DND-41 (cell line): ENCODE measurements at regions not wholly inside any gene's neighbourhood (a gene's known extent, or its start where the extent isn't known, plus 50 kb on each side); places are given as distances from the start of the nearest gene placed in this dataset.

Source experiments
- ATAC-seq: fragments of 200-7000 bp; cut with Tn5 transposase; 3 replicates; pipeline ENCODE4 v1.9.1; 2021; ENCODE audit warnings: low read depth; ENCODE audit not compliant: insufficient read depth
- DNase-seq: peaks from one replicate; pipeline ENCODE4 v3.0.0-alpha.2; 2020
- H2AFZ ChIP-seq: 2 replicates; pipeline ENCODE4 v1.6.0; 2012; ENCODE audit warnings: low read depth, low read length
- H3K27ac ChIP-seq: 2 replicates; pipeline ENCODE4 v1.5.1; 2012; ENCODE audit warnings: low read length, inconsistent platforms
- H3K27me3 ChIP-seq: fragments of 200-600 bp; sonication (generic); 2 replicates; pipeline ENCODE4 v1.6.0; 2012; ENCODE audit warnings: low read length, mild to moderate bottlenecking, inconsistent platforms; ENCODE audit not compliant: insufficient read depth, poor library complexity
- H3K36me3 ChIP-seq: 2 replicates; pipeline ENCODE4 v1.5.1; 2012; ENCODE audit warnings: low read length, inconsistent platforms; ENCODE audit not compliant: insufficient read depth
- H3K4me1 ChIP-seq: 2 replicates; pipeline ENCODE4 v1.5.1; 2012; ENCODE audit warnings: mild to moderate bottlenecking, low read length; ENCODE audit not compliant: insufficient read depth
- H3K4me2 ChIP-seq: 2 replicates; pipeline ENCODE4 v1.6.0; 2012; ENCODE audit warnings: mild to moderate bottlenecking, moderate library complexity, low read length, inconsistent platforms; ENCODE audit not compliant: insufficient read depth
- H3K4me3 ChIP-seq, 2 experiments: fragments of 200-600 bp in 1 of 2; shearing (Covaris generic) in 1 of 2; 2 replicates each; pipeline ENCODE4 v1.5.1; 2012 to 2016; ENCODE audit warnings: inconsistent platforms in 2 of 2, low read length in 2 of 2, mild to moderate bottlenecking in 2 of 2, low read depth in 1 of 2, moderate library complexity in 1 of 2
- H3K79me2 ChIP-seq: 2 replicates; pipeline ENCODE4 v1.6.0; 2012; ENCODE audit warnings: low read length, inconsistent platforms; ENCODE audit not compliant: insufficient read depth
- H3K9ac ChIP-seq: 2 replicates; pipeline ENCODE4 v1.6.0; 2012; ENCODE audit warnings: low read depth, mild to moderate bottlenecking, inconsistent platforms, low read length, moderate library complexity
- H3K9me3 ChIP-seq: 2 replicates; pipeline ENCODE4 v1.5.1; 2012; ENCODE audit warnings: low read length, moderate library complexity, mild to moderate bottlenecking, inconsistent platforms; ENCODE audit not compliant: insufficient read depth, severe bottlenecking
- H4K20me1 ChIP-seq: 2 replicates; pipeline ENCODE4 v1.6.0; 2012; ENCODE audit warnings: low read length; ENCODE audit not compliant: insufficient read depth
- CTCF ChIP-seq: IDR thresholded peaks from 2 replicates; pipeline ENCODE4 v1.5.1; 2012; ENCODE audit warnings: borderline replicate concordance, low read length, moderate library complexity, mild to moderate bottlenecking; ENCODE audit not compliant: poor library complexity, severe bottlenecking; ENCODE audit errors: extremely low read depth
- EZH2 ChIP-seq: IDR thresholded peaks from 3 replicates; pipeline ENCODE4 v1.6.1; 2012; ENCODE audit warnings: borderline replicate concordance, low read depth, mild to moderate bottlenecking, moderate library complexity, low read length, inconsistent platforms; ENCODE audit not compliant: severe bottlenecking

DNA sequence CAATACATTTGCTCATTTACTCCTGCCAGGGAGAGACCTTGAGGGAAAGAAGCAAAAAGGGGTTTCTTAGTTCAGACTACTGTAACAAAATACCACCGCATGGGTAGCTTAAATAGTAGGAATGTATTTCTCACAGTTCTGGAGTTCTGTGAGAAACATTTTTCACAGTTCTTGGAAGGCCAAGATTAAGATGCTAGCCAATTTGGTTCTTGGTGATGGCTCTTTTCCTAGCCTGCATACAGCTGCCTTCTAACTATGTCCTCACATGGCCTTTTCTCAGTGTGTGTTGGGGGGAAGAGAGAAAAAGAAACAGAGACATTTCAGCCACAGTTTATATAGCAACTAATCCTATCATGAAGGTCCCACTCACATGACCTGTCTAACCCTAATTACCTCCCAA, 1644.7 kb upstream of the C9orf72 start:
- ATAC-seq (no peak), DNase-seq (no peak)
- H3K27me3 ChIP-seq = no peaks in the 10 kb centered on the region
- no peak overlapping the region for H3K9ac ChIP-seq
- no peaks in the 10 kb centered on the region for H3K4me1 ChIP-seq
- H4K20me1 ChIP-seq = no peaks in the 10 kb centered on the region
- H3K27ac ChIP-seq = no peak overlapping the region
- TF ChIP-seq EZH2 (no peak), CTCF (no peak)
- H2AFZ ChIP-seq = no peak overlapping the region
- H3K4me3 ChIP-seq = no peak overlapping the region
- no peaks in the 10 kb centered on the region for H3K79me2 ChIP-seq
- H3K4me2 ChIP-seq = no peak overlapping the region
- no peaks in the 10 kb centered on the region for H3K36me3 ChIP-seq
- no peaks in the 10 kb centered on the region for H3K9me3 ChIP-seq

DNA sequence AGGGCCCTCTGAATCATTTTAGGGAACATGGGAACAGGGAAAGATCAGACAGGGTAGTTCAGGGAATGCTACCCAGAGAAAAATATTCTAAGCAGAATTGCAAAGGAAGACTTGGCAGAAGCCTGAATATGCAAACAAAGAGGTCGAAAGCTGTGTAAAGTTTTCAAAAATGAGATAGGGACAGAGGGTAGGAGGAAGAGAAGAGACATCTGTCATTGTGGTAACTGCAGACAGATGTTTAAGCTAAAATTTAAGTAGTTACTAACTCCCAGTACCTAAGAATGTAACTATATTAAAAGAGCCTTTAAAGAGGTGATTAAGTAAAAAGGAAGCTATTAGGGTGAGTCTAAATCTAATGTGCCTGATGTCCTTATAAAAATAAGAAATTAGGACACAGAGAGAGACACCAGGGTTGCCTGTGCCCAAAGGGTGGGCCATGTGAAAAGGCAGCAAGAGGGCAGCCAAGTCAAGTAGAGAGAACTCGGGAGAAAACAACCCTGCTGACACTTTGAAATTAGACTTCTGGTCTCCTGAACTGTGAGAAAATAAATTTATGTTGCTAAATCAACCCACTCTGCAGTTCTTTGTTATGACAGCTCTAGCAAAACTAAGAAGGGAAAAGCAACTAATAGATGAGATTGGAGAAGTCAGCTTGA, 1647.4 kb upstream of the C9orf72 start:
- Histone ChIP-seq H3K4me1 (no peaks in the 10 kb centered on the region), H2AFZ (no peak overlapping the region), H3K9ac (no peak overlapping the region), H3K27me3 (no peaks in the 10 kb centered on the region), H3K36me3 (no peaks in the 10 kb centered on the region), H3K4me2 (no peak overlapping the region), H3K27ac (no peak overlapping the region), H3K9me3 (no peaks in the 10 kb centered on the region), H3K79me2 (no peaks in the 10 kb centered on the region), H3K4me3 (no peak overlapping the region), H4K20me1 (no peaks in the 10 kb centered on the region)
- TF ChIP-seq CTCF (no peak), EZH2 (no peak)
- DNase-seq (no peak), ATAC-seq (no peak)

DNA sequence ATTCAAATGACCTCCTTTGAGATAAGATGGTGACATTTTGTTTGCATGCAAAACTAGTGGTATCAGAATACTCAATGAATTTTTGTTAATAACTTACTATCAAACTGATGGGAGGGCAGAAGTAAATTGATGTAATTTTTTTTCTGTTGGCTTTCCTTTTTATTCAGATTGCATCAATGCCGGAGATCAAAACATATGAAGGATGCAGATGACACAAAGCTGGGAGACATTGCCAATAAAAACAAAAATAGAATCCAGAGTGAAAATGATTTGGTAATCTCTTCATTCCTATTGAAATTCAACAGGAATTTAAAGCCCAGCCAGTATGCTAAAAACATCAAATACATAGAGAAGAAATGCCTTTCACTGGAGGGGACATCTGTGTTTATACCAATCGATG, 1655.3 kb upstream of the C9orf72 start:
- H3K27me3 ChIP-seq = no peaks in the 10 kb centered on the region
- no peak overlapping the region for H3K4me3 ChIP-seq
- H3K9me3 ChIP-seq = no peaks in the 10 kb centered on the region
- H3K36me3 ChIP-seq = no peaks in the 10 kb centered on the region
- no peak overlapping the region for H3K4me2 ChIP-seq
- no peak for TF ChIP-seq CTCF
- TF ChIP-seq EZH2 = no peak
- H3K9ac ChIP-seq = no peak overlapping the region
- H3K79me2 ChIP-seq = no peaks in the 10 kb centered on the region
- DNase-seq = no peak
- no peaks in the 10 kb centered on the region for H3K4me1 ChIP-seq
- H3K27ac ChIP-seq = no peak overlapping the region
- no peak overlapping the region for H2AFZ ChIP-seq
- H4K20me1 ChIP-seq = no peaks in the 10 kb centered on the region
- ATAC-seq = no peak

- H3K27ac ChIP-seq = no peak overlapping the region
- ATAC-seq = no peak
- H3K79me2 ChIP-seq = no peaks in the 10 kb centered on the region
- H4K20me1 ChIP-seq = no peaks in the 10 kb centered on the region
- no peaks in the 10 kb centered on the region for H3K27me3 ChIP-seq
- DNase-seq = no peak
- H3K4me3 ChIP-seq = no peak overlapping the region
- H3K4me2 ChIP-seq = no peak overlapping the region
- no peaks in the 10 kb centered on the region for H3K4me1 ChIP-seq
- H2AFZ ChIP-seq = no peak overlapping the region
- H3K9ac ChIP-seq = no peak overlapping the region
- TF ChIP-seq CTCF (no peak), EZH2 (no peak)
- H3K36me3 ChIP-seq = no peaks in the 10 kb centered on the region
- H3K9me3 ChIP-seq = no peaks in the 10 kb centered on the region
Measured at GRCh38 chr9:29230931-29231330, 1657.7 kb upstream of the C9orf72 start.
